HEK293 (cell line): ENCODE measurements at regions not wholly inside any gene's neighbourhood (a gene's known extent, or its start where the extent isn't known, plus 50 kb on each side); places are given as distances from the start of the nearest gene placed in this dataset.

Experiments
- CTCF ChIA-PET: fragments of 350-600 bp; formaldehyde crosslinking; extraction: SDS; loops from one replicate; lab custom pipeline; 2021; ENCODE audit warnings: antibody characterized with exemption; lab: Yijun Ruan, JAX
- POLR2A ChIA-PET: fragments of 300-600 bp; formaldehyde crosslinking; extraction: SDS; loops from one replicate; lab custom pipeline; 2020; ENCODE audit warnings: antibody characterized with exemption, inconsistent platforms; lab: Yijun Ruan, JAX
- H3K27ac ChIP-seq: fragments of 200-500 bp; sonication (Bioruptor generic); 2 replicates; pipeline ENCODE4 v1.5.1; 2014; ENCODE audit warnings: low read depth, low read length, control low read depth, inconsistent platforms; ENCODE audit errors: extremely low read depth
- H3K36me3 ChIP-seq, 2 experiments: fragments of 200-500 bp in 1 of 2; sonication (Bioruptor generic) in 1 of 2; 1 replicate in 1 of 2; 2 replicates in 1 of 2; pipeline ENCODE4 v1.5.1; 2014 to 2017; ENCODE audit warnings: inconsistent platforms in 2 of 2, low read length in 2 of 2; ENCODE audit not compliant: control insufficient read depth in 2 of 2, insufficient read depth in 1 of 2
- H3K4me1 ChIP-seq: fragments of 200-500 bp; sonication (Bioruptor generic); 2 replicates; pipeline ENCODE4 v1.5.1; 2014; ENCODE audit warnings: mild to moderate bottlenecking, low read length, inconsistent platforms; ENCODE audit not compliant: control insufficient read depth, insufficient read depth
- H3K4me3 ChIP-seq: 2 replicates; pipeline ENCODE4 v1.5.1; 2011; ENCODE audit warnings: low read depth, mild to moderate bottlenecking, control low read depth, low read length, moderate library complexity
- H3K9me3 ChIP-seq: fragments of 200-500 bp; sonication (Bioruptor generic); 2 replicates; pipeline ENCODE4 v1.5.1; 2014; ENCODE audit warnings: low read depth, low read length, inconsistent platforms; ENCODE audit not compliant: control insufficient read depth, insufficient read depth
- BCL11A ChIP-seq: fragments of 450-650 bp; formaldehyde crosslinking; IDR thresholded peaks from 2 replicates; pipeline ENCODE4 v1.5.1; 2016; ENCODE audit warnings: low read depth, missing biosample characterization, missing genetic modification characterization
- EGR2 ChIP-seq: fragments of 450-650 bp; formaldehyde crosslinking; IDR thresholded peaks from 2 replicates; pipeline ENCODE4 v1.5.1; 2016; ENCODE audit warnings: low read depth, missing biosample characterization, missing genetic modification characterization
- SALL2 ChIP-seq: fragments of 450-650 bp; formaldehyde crosslinking; IDR thresholded peaks from 2 replicates; pipeline ENCODE4 v1.5.0; 2017; ENCODE audit warnings: missing biosample characterization, mild to moderate bottlenecking, missing genetic modification characterization, borderline replicate concordance
- ZBTB7A ChIP-seq: fragments of 450-650 bp; formaldehyde crosslinking; IDR thresholded peaks from 2 replicates; pipeline ENCODE4 v1.5.1; 2016; ENCODE audit warnings: low read depth, missing biosample characterization, missing genetic modification characterization
- ZNF114 ChIP-seq: fragments of 450-650 bp; formaldehyde crosslinking; IDR thresholded peaks from 2 replicates; pipeline ENCODE4 v1.5.0; 2017; ENCODE audit warnings: missing biosample characterization, missing genetic modification characterization
- ZNF155 ChIP-seq: fragments of 450-650 bp; formaldehyde crosslinking; IDR thresholded peaks from 2 replicates; pipeline ENCODE4 v1.5.1; 2016; ENCODE audit warnings: missing biosample characterization, missing genetic modification characterization
- ZNF16 ChIP-seq: fragments of 450-650 bp; formaldehyde crosslinking; IDR thresholded peaks from 2 replicates; pipeline ENCODE4 v1.5.1; 2016; ENCODE audit warnings: low read depth, missing biosample characterization, missing genetic modification characterization
- ZNF2 ChIP-seq: fragments of 450-650 bp; formaldehyde crosslinking; IDR thresholded peaks from 2 replicates; pipeline ENCODE4 v1.5.1; 2016; ENCODE audit warnings: missing biosample characterization, missing genetic modification characterization
- ZNF202 ChIP-seq: fragments of 450-650 bp; formaldehyde crosslinking; IDR thresholded peaks from 2 replicates; pipeline ENCODE4 v1.5.1; 2016; ENCODE audit warnings: missing biosample characterization, missing genetic modification characterization, borderline replicate concordance
- ZNF223 ChIP-seq: fragments of 450-650 bp; formaldehyde crosslinking; IDR thresholded peaks from 2 replicates; pipeline ENCODE4 v1.5.1; 2016; ENCODE audit warnings: missing biosample characterization, missing genetic modification characterization
- ZNF350 ChIP-seq: fragments of 450-650 bp; formaldehyde crosslinking; IDR thresholded peaks from 2 replicates; pipeline ENCODE4 v1.5.0; 2017; ENCODE audit warnings: missing biosample characterization, mild to moderate bottlenecking, missing genetic modification characterization
- ZNF394 ChIP-seq: fragments of 450-650 bp; formaldehyde crosslinking; IDR thresholded peaks from 2 replicates; pipeline ENCODE4 v1.5.1; 2016; ENCODE audit warnings: missing biosample characterization, missing genetic modification characterization, mild to moderate bottlenecking, moderate library complexity, borderline replicate concordance
- ZNF48 ChIP-seq: fragments of 450-650 bp; formaldehyde crosslinking; IDR thresholded peaks from 2 replicates; pipeline ENCODE4 v1.5.1; 2016; ENCODE audit warnings: missing biosample characterization, missing genetic modification characterization
- ZNF549 ChIP-seq: fragments of 450-650 bp; IDR thresholded peaks from 2 replicates; pipeline ENCODE4 v1.5.1; 2018; ENCODE audit warnings: missing biosample characterization, missing genetic modification characterization, mild to moderate bottlenecking, inconsistent platforms, moderate library complexity
- ZNF560 ChIP-seq: fragments of 450-650 bp; formaldehyde crosslinking; IDR thresholded peaks from 2 replicates; pipeline ENCODE4 v1.5.1; 2017; ENCODE audit warnings: missing biosample characterization, missing genetic modification characterization, borderline replicate concordance
- ZNF707 ChIP-seq: fragments of 450-650 bp; formaldehyde crosslinking; IDR thresholded peaks from 2 replicates; pipeline ENCODE4 v1.5.1; 2016; ENCODE audit warnings: missing biosample characterization, missing genetic modification characterization
- ZNF747 ChIP-seq: fragments of 450-650 bp; formaldehyde crosslinking; IDR thresholded peaks from 2 replicates; pipeline ENCODE4 v1.5.1; 2016; ENCODE audit warnings: missing biosample characterization, missing genetic modification characterization
- TF ChIP-seq, protein P1 (sequence below): fragments of 450-650 bp; formaldehyde crosslinking; conservative IDR thresholded peaks from 2 replicates; pipeline ENCODE4 v1.5.1; 2016; ENCODE audit warnings: low read depth, missing biosample characterization, missing genetic modification characterization
- TF ChIP-seq, protein P2 (sequence below): fragments of 450-650 bp; formaldehyde crosslinking; IDR thresholded peaks from 2 replicates; pipeline ENCODE4 v1.5.1; 2016; ENCODE audit warnings: missing biosample characterization, missing genetic modification characterization
- TF ChIP-seq, protein P3 (sequence below): fragments of 450-650 bp; formaldehyde crosslinking; IDR thresholded peaks from 2 replicates; pipeline ENCODE4 v1.5.1; 2016; ENCODE audit warnings: missing biosample characterization, missing genetic modification characterization
- TF ChIP-seq, protein P4 (sequence below): fragments of 450-650 bp; formaldehyde crosslinking; IDR thresholded peaks from 2 replicates; pipeline ENCODE4 v1.5.1; 2017; ENCODE audit warnings: missing biosample characterization, missing genetic modification characterization
- TF ChIP-seq, protein P5 (sequence below): fragments of 450-650 bp; formaldehyde crosslinking; optimal IDR thresholded peaks from 2 replicates; pipeline ENCODE3; 2016; ENCODE audit warnings: missing biosample characterization, mild to moderate bottlenecking, missing genetic modification characterization

DNA sequence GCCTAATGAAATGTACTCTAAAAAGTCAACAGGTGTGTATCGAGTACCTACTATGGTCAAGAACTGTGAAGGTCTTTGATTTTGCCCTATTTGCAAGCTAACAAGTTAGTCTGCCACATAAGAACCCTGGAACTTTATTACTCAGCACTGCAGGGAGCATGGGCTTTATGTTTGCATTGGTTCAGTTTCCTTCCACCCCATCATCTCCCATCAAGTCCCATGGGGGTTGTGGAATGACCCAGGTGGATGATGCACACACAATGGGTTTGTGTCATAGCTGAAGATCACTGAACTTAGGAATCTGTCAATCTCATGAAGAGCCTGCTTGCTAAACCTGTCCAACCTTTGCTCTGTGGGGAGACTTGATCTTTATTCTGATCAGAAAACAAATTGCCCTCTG is 265.5 kb downstream of the RPRM start (continued):
- TF ChIP-seq ZNF394 (tag by site-specific recombination) (no peak), ZNF202 (tag by site-specific recombination) (no peak)

DNA sequence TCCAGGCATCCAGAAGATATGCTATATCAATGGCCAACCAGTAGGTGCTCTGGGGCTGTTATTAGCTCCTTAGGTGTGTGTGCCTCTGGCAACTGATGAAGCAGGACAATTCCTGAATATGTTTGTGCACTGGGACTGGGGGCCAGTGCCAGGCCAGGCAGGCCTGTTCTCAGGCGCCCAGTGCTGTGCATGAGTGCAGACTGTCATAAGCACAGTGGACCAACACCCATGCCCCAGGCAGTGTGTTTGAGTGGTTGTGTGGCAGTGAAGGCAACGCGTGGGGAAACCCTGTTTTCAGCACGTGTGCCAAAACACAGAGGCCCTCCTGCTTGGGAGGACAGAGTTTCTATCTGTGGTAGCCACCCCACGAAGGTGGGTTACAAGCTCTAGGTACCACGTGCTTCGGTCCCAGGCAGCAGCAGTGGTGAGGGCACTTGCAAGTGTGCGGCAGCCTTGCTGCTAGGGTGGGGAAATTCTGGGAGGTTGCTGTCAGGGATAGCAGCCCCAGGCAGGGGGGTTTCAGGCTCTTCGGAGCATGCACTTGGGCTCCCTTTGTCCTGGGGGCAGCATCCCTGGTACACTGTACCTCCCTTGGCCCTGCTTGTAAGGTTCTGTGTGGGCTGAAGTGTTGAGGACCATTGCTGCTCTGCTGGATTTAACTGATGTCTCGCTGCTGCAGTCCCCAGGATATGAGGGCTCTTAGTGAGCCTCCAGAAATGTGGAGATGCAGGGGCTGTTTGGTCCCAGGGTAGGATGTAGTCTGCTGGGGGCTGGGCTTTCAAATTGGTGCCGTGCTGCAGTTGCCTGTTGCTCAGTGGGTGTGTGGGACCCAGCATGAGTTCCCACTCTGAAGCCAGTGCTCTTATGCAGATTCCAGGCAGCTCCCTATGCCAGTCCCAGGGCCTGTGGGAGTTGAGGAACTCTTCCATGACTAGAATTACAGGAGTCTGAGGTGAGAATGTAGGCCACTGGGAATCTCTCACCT is 280.9 kb downstream of the RPRM start:
- H3K4me3 ChIP-seq, result no peak overlapping the region
- TF ChIP-seq ZNF2 (tag by site-specific recombination) (no peak), EGR2 (no peak), SALL2 (no peak)
- TF ChIP-seq, protein P1, sequence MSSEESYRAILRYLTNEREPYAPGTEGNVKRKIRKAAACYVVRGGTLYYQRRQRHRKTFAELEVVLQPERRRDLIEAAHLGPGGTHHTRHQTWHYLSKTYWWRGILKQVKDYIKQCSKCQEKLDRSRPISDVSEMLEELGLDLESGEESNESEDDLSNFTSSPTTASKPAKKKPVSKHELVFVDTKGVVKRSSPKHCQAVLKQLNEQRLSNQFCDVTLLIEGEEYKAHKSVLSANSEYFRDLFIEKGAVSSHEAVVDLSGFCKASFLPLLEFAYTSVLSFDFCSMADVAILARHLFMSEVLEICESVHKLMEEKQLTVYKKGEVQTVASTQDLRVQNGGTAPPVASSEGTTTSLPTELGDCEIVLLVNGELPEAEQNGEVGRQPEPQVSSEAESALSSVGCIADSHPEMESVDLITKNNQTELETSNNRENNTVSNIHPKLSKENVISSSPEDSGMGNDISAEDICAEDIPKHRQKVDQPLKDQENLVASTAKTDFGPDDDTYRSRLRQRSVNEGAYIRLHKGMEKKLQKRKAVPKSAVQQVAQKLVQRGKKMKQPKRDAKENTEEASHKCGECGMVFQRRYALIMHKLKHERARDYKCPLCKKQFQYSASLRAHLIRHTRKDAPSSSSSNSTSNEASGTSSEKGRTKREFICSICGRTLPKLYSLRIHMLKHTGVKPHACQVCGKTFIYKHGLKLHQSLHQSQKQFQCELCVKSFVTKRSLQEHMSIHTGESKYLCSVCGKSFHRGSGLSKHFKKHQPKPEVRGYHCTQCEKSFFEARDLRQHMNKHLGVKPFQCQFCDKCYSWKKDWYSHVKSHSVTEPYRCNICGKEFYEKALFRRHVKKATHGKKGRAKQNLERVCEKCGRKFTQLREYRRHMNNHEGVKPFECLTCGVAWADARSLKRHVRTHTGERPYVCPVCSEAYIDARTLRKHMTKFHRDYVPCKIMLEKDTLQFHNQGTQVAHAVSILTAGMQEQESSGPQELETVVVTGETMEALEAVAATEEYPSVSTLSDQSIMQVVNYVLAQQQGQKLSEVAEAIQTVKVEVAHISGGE, result no peak
- TF ChIP-seq, all 188 proteins: peak for 0
- ChIA-PET POLR2A (no interaction called here), CTCF (interaction anchor here (0.5 to 0.6 kb wide), 2 partner anchors 10 to 102 kb away, joined by 3 read pairs; no protein-coding TSS in a partner anchor)
- Histone ChIP-seq H3K4me1 (no peaks in the 10 kb centered on the region), H3K9me3 (no peaks in the 10 kb centered on the region), H3K27ac (no peak overlapping the region), H3K36me3 (no peaks in the 10 kb centered on the region)

DNA sequence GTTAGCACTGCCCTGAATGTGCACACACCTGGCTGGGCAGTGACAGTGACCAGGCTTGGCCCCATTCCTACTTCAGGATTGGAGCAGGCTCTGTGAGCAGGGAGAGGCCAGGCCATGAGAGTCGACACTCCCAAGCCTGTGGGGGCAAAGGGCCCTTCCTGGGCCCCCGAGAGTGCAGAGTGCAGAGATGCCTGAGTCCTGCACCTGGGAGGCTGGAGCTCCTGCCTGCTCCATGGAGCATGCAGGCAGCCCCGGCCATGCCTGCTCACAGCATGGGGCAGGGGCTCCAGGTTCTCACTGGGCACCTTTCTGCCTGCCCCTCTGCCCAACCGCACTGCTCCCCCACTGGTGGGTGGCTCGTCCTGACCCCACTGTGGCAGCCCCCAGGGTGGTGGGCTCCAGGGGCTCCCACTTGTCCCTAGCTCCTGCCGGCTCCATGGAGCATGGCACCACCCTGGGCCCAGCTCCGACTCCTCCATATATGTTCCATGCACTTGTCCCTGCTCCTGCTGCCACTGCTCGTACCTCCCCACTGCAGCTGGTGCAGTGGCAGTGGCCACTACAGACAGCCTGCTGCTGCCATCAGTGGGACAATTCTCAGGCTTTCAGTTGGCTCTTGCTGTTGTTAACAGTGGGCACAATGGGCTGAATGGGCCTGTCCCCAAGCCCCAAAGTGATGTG is 282.0 kb downstream of the RPRM start:
- Histone ChIP-seq H3K4me3 (no peak overlapping the region), H3K9me3 (no peaks in the 10 kb centered on the region), H3K27ac (no peak overlapping the region), H3K36me3 (no peaks in the 10 kb centered on the region), H3K4me1 (no peaks in the 10 kb centered on the region)
- ChIA-PET POLR2A (no interaction called here), CTCF (interaction anchor here (0.5 kb wide), 1 partner anchor 9 kb away, joined by 3 read pairs; no protein-coding TSS in a partner anchor)
- TF ChIP-seq, protein P2, sequence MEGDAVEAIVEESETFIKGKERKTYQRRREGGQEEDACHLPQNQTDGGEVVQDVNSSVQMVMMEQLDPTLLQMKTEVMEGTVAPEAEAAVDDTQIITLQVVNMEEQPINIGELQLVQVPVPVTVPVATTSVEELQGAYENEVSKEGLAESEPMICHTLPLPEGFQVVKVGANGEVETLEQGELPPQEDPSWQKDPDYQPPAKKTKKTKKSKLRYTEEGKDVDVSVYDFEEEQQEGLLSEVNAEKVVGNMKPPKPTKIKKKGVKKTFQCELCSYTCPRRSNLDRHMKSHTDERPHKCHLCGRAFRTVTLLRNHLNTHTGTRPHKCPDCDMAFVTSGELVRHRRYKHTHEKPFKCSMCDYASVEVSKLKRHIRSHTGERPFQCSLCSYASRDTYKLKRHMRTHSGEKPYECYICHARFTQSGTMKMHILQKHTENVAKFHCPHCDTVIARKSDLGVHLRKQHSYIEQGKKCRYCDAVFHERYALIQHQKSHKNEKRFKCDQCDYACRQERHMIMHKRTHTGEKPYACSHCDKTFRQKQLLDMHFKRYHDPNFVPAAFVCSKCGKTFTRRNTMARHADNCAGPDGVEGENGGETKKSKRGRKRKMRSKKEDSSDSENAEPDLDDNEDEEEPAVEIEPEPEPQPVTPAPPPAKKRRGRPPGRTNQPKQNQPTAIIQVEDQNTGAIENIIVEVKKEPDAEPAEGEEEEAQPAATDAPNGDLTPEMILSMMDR (tag by site-specific recombination), result no peak
- TF ChIP-seq, protein P3, sequence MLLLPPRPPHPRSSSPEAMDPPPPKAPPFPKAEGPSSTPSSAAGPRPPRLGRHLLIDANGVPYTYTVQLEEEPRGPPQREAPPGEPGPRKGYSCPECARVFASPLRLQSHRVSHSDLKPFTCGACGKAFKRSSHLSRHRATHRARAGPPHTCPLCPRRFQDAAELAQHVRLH (tag by site-specific recombination), result no peak
- TF ChIP-seq ZNF48 (no peak), BCL11A (no peak), ZBTB7A (tag by site-specific recombination) (no peak), ZNF16 (tag by site-specific recombination) (no peak), ZNF155 (tag by site-specific recombination) (no peak), ZNF350 (tag by site-specific recombination) (no peak), ZNF223 (tag by site-specific recombination) (no peak), ZNF560 (tag by site-specific recombination) (no peak), ZNF747 (tag by site-specific recombination) (no peak), ZNF549 (no peak), ZNF114 (tag by site-specific recombination) (no peak), ZNF707 (tag by site-specific recombination) (no peak)
- TF ChIP-seq, protein P4, sequence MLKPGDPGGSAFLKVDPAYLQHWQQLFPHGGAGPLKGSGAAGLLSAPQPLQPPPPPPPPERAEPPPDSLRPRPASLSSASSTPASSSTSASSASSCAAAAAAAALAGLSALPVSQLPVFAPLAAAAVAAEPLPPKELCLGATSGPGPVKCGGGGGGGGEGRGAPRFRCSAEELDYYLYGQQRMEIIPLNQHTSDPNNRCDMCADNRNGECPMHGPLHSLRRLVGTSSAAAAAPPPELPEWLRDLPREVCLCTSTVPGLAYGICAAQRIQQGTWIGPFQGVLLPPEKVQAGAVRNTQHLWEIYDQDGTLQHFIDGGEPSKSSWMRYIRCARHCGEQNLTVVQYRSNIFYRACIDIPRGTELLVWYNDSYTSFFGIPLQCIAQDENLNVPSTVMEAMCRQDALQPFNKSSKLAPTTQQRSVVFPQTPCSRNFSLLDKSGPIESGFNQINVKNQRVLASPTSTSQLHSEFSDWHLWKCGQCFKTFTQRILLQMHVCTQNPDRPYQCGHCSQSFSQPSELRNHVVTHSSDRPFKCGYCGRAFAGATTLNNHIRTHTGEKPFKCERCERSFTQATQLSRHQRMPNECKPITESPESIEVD (tag by site-specific recombination), result no peak
- TF ChIP-seq, protein P5, sequence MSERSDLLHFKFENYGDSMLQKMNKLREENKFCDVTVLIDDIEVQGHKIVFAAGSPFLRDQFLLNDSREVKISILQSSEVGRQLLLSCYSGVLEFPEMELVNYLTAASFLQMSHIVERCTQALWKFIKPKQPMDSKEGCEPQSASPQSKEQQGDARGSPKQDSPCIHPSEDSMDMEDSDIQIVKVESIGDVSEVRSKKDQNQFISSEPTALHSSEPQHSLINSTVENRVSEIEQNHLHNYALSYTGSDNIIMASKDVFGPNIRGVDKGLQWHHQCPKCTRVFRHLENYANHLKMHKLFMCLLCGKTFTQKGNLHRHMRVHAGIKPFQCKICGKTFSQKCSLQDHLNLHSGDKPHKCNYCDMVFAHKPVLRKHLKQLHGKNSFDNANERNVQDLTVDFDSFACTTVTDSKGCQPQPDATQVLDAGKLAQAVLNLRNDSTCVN, result no peak
